ENCODE measurements at regions not wholly inside any gene's neighbourhood (a gene's known extent, or its start where the extent isn't known, plus 50 kb on each side); places are given as distances from the start of the nearest gene placed in this dataset.
"Not testable (repeated sequence)": the region's sequence is repeated elsewhere in the genome, so short reads cannot be mapped to it uniquely, and the experiment has no call there.

DNA sequence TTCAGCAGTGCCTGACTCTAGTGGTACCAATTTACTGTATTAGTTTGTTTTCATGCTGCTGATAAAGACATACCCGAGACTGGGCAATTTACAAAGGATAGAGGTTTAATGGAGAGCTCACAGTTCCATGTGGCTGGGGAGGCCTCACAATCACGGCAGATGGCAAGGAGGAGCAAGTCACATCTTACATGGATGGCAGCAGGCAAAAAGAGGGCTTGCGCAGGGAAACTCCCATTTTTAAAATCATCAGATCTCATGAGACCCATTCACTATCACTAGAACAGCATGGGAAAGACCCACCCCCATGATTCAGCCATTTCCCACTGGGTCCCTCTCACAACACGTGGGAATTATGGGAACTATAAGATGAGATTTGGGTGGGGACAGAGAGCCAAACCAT lies 243.7 kb upstream of the KLF3 start:
- DNase-seq (ENCODE audit: low spot score): not testable (repeated sequence)

DNA sequence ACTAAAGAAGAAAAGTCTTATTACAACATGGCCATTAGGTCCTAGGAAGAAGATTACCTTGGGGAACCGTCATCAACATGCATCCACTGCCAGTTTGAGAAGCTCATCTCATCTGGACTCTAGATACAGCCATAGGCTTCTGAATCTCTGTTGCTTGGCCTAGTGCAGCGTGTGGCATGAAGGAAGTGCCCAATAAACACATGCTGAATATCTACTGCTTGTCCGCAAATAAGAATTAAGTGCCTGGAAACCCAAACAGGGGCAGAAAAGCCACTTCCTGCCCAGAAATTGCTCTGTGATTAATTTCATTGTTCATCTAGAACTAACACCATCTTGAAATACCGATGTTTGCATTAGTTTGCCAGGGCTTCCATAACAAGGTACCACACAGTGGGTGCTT lies 241.1 kb upstream of the KLF3 start:
- no peak for DNase-seq (ENCODE audit: low spot score)

DNA sequence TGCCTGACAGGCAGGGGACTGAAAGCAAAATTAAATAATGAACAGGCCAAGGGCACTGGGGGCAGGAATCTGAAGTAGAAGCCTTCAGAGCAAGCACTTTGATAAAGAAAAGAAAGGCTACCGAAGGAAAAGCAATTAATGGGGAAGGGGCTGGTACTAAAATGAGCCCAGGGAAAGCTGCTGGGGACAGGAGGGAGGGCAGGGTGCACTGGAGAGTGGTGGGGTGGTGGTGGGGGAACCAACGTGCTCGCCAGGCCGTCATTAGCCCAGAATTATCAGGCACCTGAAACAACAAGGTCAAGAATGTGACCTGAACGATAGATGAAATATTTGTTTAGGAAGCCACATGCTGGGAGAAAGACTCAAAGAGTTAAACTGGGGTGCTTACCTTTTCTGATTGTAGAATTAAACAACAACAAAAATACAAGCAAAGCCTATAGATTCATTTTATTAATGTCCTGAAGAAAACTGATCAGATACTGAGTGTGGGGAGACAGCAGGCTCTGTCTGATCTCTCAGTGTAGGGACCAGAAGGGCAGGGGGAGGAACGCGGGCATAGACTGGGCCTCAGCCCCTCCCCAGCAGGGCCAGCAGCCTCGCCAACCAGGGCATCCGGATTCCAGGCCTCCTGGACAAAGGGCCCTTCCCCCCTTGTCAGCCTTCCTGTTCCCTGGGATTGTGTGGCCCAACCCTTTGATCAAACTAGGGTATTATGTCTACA lies 239.7 kb upstream of the KLF3 start:
- DNase-seq (ENCODE audit: low spot score): no peak

DNA sequence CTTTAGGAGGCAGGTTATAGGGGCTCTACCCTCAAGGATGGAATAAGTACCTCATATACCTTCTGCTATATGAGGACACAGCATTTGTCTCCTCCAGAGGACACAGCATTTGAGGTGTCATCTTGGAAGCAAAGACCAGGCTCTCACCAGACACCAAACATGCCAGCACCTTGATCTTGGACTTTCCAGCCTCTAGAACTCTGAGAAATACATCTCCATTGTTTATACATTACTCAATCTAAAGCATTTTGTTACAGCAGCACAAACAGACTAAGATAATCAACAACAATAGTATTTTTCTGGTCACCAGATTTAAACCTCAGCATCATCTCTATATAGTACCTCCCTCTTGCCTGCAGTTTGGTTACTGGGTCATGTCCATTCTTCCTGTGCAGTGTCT lies 237.5 kb upstream of the KLF3 start:
- no peak for DNase-seq (ENCODE audit: low spot score)

DNA sequence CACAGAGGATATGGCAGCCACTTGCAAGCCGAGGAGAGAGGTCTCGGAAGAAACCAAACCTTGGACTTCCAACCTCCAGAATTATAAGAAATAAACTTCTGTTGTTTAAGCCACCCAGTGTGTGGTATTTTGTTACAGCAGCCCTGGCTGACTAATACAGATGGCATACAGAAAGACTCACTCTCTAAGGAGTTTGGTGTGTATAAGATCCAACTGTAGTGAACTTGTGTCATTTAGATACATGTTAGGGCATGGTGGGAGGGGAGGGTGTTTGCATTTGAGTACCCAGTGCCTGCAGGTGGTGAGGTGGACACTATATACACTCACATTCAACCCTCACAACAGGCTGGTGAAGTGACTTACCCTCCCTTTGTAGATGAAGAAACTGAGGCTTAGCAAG lies 233.2 kb upstream of the KLF3 start:
- no peak for DNase-seq (ENCODE audit: low spot score)

DNA sequence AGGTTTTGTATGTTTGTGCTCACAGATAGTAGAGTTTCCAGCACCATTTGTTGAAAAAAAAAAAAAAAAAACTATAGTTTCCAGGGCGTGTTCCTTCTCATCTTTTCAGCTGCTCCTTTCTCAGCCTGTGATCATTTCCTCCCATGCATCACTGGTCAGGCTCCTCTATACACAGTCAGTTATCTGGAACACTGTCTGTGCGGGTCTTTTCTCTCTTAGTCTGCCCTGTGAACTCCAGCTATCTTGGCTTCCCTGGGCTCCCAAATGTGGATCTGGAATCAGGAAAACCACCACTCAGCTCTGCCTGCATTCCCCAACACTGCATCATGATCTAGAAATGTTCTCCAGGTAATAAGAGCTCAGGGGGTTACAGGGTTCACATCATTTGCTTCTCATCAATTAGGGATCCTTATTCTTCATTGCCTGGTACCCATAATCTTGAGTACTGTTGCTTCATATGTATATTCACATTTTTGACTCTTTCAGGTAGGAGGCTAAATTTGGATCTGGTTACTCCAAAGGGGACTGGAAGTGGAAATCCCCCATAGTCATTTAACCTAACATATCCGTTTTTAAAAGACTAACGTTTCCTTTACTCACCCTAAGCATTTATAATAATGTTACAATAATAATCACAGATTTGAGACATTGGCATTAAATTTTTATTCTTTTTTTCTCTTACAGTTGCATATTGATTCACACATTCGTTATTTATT lies 221.8 kb upstream of the KLF3 start:
- no peak for DNase-seq (ENCODE audit: low spot score)

DNA sequence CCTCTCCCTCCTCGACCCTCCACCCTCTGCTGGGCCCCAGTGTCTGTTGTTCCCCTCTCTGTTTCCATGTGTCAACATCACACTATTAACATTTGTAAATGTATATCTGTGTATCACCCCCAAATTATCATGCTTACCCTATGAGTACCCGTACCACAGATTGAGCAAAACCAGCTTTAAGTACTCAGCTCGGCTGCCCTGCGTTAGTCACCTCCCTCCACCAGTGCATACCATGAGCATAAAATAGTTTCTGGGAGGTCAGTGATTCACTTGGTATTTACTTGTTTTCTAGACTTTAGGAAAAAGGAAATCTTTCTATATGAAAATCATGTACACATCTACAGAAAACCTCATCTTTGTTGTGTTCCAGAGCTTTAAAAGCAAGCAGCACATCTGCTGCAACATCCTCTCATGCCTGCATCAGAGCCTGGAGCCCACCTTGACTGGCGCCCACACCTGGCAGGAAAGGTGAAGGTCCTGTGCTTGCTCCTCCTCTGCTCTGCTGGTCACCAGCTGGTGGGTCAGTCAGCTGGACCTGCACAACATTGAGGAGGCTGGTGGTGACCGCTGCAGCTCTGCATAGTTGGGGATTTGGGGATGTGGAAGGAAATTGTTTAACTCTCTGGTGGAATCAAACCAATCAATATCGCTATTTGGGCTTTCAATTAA lies 214.4 kb upstream of the KLF3 start:
- DNase-seq (ENCODE audit: low spot score): no peak

DNA sequence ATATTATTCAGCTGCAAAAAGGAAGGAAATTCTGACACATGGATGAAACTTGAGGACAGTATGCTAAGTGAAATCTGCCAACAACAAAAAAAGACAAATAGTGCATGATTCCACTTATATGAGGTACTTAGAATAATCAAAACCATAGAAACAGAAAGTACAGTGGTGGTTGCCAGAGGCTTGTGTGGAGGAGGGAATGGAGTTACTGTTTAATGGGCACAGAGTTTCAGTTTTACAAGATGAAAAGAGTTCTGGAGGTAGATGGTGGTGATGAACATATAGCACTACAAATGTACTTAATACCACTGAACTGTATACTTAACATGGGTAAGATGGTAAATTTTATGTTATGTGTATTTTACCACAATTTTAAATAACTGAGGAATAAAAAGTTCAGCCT lies 212.0 kb upstream of the KLF3 start:
- no peak for DNase-seq (ENCODE audit: low spot score)

DNA sequence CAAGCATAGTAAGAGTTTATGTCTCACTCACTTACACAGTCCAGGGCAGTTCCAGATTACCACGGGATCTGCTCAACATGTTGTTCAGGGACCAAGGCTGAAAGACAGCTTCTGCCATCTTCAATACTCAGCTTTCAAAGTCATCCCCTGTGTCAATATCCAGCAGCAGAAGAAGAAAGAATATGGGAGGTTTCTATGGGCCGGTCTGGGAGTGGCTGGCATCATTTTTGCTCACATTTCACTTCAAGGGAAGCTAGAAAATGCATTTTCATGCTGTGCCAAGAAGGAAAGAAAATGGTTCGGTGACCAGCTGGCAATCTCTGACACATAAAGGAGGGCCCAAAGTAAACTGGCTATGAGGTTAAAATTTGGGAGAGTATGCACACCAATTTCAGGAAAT lies 211.5 kb upstream of the KLF3 start:
- no peak for DNase-seq (ENCODE audit: low spot score)

DNA sequence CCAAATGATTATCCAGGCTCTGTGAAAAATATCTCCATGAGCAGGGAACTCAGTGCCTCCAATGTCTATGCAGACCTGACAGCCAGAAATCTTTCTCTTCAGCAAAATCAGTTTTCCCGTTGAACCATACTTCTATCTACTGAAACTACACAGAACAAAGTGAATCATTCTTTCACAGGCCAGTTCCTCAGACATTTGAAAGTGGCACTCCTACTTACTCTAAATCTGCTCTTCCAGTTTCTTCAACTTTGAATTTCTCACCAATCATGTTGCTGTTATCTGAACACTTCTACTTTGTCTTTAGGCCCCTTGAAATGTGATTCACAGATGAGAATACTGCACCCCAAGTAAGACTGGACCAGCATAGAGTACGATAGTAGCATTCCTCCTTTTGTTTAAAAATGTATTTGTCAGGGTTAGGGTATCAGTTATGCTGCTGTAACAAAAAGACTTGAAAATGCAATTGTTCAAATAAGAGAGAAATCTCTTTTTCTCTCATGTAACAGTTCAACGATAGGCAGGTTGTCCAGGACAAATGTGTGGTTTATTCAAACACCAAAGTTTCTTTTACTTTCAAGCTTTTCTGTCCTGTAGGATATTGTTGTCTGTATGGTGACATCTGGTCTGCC lies 210.6 kb upstream of the KLF3 start:
- no peak for DNase-seq (ENCODE audit: low spot score)

DNA sequence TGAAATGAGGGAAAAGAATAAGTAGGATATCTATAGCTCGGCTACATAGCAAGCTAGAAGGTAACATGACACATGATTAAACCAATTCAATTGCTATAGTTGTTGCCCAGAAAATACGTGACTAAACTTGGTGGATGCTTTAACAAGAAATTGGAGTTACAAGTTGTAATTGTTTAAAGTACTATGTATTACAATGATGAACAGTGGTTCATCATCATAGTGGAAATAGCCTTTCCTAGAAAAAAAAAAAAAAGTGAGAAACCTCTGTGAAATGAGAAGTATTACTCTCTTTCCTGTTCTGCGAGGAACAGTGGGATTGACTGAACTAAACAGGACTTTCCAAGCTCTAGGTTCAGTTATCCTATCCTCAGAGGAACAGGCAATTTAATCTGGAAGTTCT lies 209.7 kb upstream of the KLF3 start:
- DNase-seq (ENCODE audit: low spot score): no peak

DNA sequence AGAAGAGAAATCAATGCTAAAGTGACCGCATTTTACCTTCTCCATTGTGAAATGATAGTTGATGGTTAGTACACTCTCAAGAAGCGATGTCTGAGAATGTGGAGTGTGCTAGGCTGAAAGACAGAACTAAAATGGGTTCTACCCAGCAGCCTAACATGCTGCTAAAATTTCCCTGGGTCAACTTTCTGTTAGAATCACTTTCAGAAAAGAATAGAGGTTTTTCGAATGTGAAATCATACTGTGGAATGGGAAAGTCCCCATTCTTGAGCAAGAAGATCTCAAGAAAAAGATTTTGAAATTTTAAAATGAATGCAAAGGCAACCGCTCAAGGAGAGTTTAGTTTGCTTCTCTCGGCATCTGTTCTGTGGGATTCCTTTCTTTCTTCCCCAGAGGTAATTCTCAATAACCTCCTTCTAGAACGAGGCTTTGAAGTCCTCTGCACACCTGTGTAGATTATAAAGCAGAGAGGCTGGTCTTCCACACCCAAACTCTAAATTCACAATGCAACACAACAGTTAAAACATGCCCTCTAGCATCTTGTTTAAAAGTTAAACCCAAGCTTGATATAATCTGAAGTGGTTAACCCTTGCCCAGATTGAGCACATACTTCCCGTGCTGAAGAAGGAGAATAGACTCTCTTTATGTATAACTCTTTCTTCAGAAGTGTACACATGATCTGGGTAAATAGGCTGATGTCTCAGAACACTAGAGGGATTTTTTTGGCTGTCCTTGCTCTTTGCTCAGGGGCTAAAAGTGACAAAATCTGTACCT lies 208.7 kb upstream of the KLF3 start:
- no peak for DNase-seq (ENCODE audit: low spot score)

DNA sequence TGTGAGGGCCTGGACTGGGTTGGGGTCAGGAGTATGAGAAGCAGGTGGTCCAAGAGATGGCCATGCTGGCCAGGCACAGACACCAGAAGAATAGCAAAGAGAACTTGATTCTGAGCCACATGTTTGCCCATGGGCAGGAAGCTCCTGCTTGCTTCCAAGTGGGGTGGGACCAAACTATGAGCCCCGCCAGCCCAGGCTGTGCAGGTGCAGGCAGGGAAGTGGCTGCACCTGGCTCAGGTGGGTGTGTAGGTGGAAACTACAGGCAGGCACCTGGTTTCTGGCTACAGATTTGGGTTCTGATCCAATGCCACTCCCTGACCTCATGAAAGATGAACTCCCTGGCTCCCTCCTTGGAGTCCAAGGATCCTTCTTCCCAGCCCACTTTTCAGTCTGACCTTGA lies 207.9 kb upstream of the KLF3 start:
- DNase-seq (ENCODE audit: low spot score): no peak

DNA sequence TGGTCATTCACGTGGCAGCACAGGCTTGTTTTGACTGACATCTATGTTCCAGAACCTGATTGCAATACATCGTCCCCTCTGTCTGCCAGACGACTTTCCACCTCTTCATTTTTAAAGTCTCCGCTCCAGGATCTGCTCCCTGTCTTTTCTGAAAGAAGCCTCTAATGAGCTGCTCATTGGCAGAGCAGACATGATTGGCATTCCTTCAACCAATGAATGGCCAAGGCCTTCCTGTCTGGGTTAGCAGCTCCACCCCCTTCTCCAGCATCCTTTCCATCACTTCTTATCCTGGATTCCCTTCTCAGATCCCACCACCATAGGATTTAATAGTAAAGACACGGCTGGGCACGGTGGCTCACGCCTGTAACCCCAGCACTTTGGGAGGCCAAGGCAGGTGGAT lies 202.7 kb upstream of the KLF3 start:
- DNase-seq (ENCODE audit: low spot score): no peak

DNA sequence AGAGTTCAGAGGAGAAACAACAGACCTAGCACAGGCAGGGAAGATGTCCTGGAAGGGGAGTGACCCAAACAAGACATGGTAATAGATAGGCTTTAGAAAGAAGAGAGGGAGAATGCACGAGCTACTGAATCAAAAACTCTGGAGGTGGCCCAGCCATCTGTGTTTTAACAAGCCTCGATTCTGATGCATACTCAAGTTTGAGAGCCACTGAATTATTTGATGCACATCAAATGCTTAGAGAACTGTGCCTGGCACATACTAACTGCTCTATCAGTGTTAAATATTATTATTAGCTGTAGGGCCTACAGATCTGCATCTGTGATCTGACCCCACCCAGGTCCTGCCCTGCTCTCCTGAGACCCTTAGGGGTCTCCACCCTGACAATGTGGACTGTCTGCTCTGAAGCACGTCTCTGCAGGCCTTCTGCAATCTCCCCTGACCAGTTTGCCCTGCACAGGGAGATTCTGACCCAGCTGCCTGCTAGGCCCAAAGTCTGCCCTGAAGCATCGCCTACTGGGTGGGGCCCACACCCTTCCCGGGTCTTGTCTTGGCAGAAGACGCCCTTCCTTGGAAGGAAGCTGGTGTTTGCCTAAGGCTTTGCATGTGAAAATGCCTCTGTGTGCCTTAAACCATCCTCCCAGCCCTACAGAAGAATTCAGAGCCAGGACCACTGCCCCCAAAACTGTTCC lies 201.5 kb upstream of the KLF3 start:
- DNase-seq (ENCODE audit: low spot score): no peak

DNA sequence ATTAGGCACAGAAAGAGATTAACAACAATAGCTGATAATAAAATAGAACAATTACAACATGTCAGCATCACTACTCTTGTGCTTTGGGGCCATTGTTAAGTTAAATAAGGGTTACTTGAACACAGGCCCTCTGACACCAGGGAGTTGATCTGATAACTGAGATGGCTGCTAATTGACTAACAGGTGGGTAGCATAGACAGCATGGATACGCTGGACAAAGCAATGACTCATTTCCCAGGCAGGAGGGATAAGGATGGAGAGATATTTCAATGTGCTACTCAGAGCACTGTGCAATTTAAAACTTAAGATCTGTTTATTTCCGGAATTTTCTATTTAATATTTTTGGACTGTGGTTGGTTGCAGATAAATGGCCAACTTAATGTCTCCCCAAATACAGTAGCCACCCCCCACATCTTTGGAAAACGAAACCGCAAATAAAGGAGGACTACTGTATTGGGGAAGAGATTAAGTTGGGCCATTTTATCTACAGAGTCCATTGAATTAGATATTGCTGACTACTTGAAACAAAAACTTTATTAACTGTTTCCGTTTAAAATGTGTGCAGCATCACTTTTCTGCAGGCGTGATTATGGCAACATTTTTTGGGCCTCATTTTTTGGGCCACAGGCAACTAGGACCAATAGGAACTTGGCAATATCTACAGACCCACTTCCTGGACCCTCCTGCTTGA lies 200.6 kb upstream of the KLF3 start:
- no peak for DNase-seq (ENCODE audit: low spot score)

DNA sequence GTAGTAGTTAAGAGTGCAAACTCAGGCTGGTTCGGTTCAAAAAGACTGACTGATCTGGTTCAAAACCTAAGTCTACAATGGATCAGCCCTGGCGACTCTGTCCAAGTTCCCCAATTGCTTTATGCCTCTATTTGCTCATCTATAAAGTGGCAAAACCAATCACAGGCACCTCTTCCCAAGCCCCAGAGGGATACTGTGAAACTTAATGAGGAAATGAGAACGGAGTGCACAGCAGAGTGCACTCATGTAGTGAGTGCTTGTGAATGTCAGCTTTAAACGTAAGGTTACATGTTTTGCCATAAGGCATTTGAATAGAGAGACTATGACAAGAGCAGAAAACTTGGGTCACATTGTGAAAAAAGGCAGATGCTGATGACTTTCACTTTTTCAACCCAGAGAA lies 199.7 kb upstream of the KLF3 start:
- DNase-seq (ENCODE audit: low spot score): no peak

DNA sequence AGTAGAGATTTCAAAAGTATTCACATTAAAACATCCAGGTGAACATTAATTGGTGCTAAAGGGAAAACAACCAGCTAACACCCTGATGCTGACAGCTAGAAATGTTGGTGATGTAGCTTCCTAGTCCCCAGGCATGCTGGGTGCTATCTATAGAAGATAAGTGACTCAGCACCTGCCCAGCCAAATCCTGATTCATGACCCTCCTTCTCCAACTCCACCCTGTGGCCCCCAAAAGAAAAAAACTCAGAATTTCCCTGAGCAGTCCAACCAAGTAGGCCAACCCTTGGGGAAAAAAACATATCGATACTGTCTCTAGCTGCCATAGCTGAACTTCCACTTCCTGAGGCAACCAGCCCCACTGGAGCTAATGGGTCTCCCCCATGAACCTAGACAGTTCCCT lies 197.6 kb upstream of the KLF3 start:
- no peak for DNase-seq (ENCODE audit: low spot score)

DNA sequence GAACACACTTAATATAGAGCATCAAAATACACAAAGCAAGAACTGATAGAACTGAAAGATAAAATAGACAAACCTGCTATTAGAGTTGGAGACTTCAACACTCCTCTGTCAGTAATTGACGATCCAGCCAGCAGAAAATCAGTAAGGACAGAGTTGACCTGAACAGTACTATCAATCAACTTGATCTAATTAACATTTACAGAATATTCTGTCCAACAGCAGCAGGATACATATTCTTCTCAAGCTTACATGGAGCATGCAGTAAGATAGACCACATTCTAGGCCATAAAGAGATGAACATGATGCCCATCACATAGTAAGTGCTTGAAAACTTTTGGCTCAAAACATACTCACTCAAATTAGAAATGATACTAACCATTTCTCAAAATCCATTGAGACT lies 196.7 kb upstream of the KLF3 start:
- DNase-seq (ENCODE audit: low spot score): no peak

DNA sequence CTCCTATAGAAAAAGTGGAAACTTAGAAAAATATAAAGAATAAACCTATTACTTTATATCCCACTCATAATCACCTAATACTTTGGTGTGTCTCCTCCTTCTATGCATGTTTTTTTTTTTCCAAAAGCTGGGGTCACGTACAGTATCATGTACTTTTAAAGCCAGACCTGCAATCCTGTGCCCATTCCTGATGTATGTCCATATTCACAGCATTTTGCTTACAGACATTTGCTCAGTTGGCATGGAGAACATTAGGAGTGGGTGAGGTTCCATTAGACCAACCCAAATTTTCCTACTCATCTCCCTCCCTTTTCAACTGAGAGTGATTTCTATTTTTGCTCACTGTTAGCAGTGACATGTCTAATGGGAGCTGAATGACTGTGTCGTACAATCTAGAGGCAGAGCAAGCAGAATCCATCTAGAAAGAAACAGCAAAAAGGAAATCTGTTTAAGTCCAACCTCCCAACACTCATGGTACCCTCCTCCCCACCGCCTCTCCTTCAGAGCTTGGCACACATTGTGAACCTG lies 195.6 kb upstream of the KLF3 start:
- no peak for DNase-seq (ENCODE audit: low spot score)

DNA sequence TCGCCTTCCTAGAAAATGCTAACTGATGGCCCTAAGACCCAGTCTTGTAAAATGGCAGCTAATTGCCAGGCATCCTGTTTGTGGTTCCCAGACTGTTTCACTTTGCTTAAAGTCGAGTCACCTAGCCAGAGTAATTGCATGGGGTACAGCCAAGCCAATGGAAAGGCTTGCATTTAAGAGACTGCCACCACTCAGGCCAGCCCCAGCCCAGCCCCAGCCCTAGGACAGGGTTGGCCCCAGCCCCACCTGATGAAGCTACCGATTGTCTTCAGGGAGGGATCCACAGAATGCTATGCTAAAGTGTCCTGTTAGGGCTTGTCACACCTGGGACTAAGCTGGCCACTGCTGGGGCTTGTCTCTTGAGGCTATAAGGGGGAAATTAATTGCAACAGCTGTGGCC lies 194.6 kb upstream of the KLF3 start:
- DNase-seq (ENCODE audit: low spot score): no peak

Data from cerebellar cortex (tissue), 1 donor.